NCI-H345 treated with DMSO at 0.1 percent for 48 hours (cell line): ENCODE measurements at regions not wholly inside any gene's neighbourhood (a gene's known extent, or its start where the extent isn't known, plus 50 kb on each side); places are given as distances from the start of the nearest gene placed in this dataset.

Experiments used
- DNase-seq: peaks from one replicate; lab custom pipeline; 2025; ENCODE audit not compliant: unreplicated experiment; lab: John Stamatoyannopoulos, UW

DNA sequence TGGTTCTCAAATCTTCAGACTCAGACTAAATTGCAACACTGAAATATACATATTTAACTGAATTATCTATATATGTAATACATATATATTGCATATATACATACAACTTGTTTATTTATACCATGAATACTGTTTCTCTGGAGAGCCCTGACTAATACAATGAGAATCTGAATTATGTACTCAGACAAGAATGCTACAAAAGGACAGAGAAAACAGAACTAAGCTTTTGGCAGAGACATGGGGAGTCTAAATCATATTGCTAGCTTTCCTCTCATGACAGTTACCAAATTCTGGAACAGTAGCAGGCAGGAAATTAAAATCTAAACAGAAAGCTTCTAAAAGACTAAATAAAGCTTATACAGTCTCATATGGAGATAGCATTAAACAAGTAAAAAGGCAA, 142.4 kb upstream of the KCNMB2 start:
- no peak for DNase-seq

DNA sequence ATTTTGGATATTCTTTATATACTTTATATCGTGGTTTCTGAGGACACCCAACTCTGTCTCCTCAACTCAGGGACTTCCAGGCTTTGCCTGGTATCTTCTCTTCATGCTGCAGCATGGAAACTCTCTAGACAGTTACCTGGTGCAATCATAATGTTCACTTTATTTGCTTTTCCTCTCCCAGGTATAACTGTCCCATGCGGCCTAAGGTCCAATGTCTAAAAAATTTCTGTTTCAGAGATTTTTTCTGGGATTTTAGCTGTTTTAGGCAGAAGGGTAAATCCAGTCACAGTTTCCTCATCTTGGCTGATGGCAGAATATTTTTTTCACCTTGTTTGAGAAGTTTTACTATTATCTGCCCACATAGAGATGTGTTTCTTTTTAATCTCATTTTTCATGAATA, 139.9 kb upstream of the KCNMB2 start:
- DNase-seq, result no peak

DNA sequence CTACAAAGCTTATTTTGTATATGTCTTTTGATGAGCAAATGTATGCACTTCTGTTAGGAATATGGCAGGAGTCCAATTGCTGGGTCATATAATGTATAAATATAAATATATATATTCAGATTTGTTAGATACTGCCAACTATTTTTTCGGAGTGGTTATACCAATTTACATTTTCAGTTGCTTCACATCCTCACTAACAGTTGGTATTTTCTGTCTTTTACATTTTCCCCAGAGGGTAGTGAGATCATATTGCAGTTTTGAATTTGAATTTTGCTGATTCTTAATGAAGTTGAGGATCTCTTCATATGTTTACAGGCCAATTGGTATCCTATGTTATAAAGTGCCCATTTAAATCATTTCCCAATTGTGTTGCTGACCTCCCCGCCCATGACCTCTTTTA, 139.0 kb upstream of the KCNMB2 start:
- DNase-seq, result no peak

DNA sequence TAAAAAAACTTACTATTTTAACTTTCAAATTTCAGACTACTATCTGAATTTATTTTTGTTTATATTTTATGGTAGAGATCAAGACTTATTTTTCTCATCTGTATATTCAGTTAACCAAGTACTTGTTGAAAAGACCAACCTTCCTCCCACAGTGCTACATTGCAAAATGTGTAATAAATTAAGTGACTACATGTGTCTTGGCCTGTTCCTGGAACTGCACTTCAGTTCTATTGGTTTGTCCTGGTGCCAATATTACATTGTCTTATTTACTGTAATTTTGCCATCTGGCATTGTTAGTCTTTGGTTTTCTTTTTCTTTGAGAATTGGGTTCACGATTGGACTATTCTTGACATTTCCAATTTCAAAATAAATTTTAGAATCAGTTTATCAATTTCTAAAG, 138.4 kb upstream of the KCNMB2 start:
- no peak for DNase-seq

DNA sequence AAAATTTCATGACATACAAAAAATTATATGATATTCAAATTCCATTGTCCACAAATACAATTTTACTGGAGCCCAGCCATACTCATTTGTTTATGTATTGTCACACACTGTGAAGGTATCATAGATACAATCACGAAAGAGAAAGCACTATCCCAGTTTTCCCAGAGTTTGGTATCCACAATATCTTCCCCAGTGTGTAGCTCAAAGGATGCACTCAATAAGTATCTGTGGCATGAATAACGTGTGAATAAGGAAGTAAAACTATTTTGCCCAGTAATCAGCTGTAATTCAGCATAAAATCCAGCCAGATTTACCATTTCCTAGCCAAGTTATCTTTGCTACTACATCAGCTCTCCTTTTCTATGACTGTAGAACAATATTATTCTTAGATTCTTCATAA, 131.3 kb upstream of the KCNMB2 start:
- DNase-seq, result no peak

GRCh38 chr3:178405531-178405930, 130.7 kb upstream of the KCNMB2 start:
- DNase-seq, result no peak

DNA sequence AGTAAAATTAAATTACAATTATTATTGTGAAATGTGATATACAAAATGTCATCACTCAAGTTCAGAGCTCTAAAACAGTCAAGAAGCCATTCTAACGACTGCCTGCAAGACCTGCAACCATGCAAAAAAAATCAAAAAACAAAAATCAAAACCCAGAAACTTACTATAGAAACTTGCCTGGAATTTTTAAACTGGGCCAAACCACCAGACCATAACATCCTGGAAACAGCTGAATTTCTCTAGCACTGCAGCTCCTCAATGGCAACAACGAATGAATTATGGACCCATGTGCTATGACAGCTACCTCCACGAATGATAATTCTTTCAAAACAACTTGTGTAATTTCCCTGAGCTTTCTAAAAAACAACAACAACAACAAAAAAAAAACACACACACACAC, 130.0 kb upstream of the KCNMB2 start:
- no peak for DNase-seq

DNA sequence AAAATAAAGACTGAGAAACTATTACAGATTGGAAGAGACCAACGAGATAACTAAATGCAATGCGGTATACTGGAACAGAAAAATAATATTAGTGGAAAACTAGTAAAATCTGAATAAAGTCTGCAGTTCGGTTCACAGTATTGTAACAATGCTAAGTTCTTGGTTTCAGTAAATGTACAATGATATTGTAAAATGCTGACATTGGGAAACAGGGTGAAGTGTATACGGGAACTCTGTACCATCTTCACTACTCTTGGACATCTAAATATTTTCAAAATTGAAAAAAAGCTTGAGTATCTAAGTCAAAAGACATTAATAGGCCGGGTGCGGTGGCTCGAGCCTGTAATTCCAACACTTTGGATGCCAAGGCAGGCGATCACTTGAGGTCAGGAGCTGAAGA, 120.9 kb upstream of the KCNMB2 start:
- DNase-seq, result no peak

- DNase-seq, result no peak
Measured at GRCh38 chr3:178417736-178418135, 118.5 kb upstream of the KCNMB2 start.

GRCh38 chr3:178419071-178419470, 117.2 kb upstream of the KCNMB2 start:
- DNase-seq, result peak; percentile 85

GRCh38 chr3:178420033-178420432, 116.2 kb upstream of the KCNMB2 start:
- DNase-seq, result peak; percentile 79

GRCh38 chr3:178421069-178421468, 115.2 kb upstream of the KCNMB2 start:
- peak; percentile 43 for DNase-seq

GRCh38 chr3:178422406-178422805, 113.8 kb upstream of the KCNMB2 start:
- DNase-seq, result no peak

DNA sequence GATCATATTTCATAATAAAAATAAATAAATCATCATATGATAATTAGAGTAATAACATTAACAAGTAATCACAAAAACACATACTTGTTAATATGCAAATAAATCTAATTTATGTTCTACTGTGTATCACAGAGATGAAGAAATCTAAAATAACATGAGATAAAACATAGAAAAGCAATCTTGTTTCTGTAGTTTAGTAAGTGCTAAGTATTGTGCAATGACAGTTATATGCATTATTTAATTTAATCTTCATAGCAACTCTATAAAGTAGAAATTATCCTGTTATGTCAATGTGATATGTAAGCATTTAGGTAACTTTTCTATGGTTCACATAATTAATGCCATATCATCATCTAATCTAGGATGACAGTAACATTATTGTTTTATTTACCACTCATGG, 108.2 kb upstream of the KCNMB2 start:
- DNase-seq, result no peak

GRCh38 chr3:178434206-178434805, 101.9 kb upstream of the KCNMB2 start:
- DNase-seq, result no peak

GRCh38 chr3:178435575-178435974, 100.7 kb upstream of the KCNMB2 start:
- DNase-seq, result no peak

GRCh38 chr3:178436773-178437172, 99.5 kb upstream of the KCNMB2 start:
- DNase-seq, result peak; percentile 43

- DNase-seq, result no peak
Measured at GRCh38 chr3:178437236-178437635, 99.0 kb upstream of the KCNMB2 start.

- no peak for DNase-seq
Measured at GRCh38 chr3:178439504-178439903, 96.7 kb upstream of the KCNMB2 start.

- DNase-seq, result no peak
Measured at GRCh38 chr3:178440043-178440442, 96.2 kb upstream of the KCNMB2 start.

DNA sequence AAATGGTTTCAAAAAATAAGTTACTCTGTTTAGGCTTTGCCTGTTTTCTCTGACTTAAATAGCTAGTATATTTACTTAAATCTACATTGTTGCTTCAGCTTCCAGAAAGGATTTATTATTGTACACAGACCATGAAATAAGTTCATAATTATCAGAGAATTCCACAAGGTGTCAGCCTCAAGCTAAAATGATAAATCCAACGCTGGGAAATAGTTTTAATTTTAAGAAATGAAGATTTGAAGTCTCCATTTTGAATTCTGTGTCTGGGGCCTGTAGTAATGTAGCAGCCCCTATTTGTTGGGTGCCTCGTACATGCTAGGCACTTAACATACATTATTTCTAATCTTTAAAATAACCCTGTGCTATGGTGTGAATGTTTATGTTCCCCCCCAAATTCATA, 92.6 kb upstream of the KCNMB2 start:
- no peak for DNase-seq

GRCh38 chr3:178445139-178445538, 91.1 kb upstream of the KCNMB2 start:
- DNase-seq, result no peak

- no peak for DNase-seq
Measured at GRCh38 chr3:178446059-178446458, 90.2 kb upstream of the KCNMB2 start.

DNA sequence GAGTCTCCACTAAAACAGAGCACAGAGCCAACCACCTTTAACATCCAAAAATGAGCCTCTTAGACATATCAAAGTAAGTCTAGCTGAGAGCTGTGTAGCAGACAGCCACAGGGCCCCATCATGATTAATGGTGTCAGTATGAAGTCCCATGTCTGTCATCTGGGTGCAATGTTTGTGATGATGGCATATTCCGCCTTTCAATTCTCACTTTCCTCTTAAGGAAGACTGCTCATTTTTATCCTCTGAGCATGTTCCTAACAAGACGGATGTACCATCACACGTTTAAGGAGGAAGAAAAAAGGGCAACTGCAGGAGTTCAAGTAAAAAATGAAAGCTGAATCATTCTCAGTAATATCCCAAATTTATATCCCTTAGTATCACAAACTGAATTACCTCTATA, 85.8 kb upstream of the KCNMB2 start:
- no peak for DNase-seq
